Activated T-cell treated with anti-CD3 and anti-CD28 coated beads, Interleukin-2, amount 50 U/mL, for 48 hours (primary cell): ENCODE measurements at regions not wholly inside any gene's neighbourhood (a gene's known extent, or its start where the extent isn't known, plus 50 kb on each side); places are given as distances from the start of the nearest gene placed in this dataset.
"Not testable (repeated sequence)": the region's sequence is repeated elsewhere in the genome, so short reads cannot be mapped to it uniquely, and the experiment has no call there.

Experiments used
- DNase-seq, 2 experiments: peaks; one replicate each; pipeline ENCODE4 v3.0.0-alpha.2; 2020

DNA sequence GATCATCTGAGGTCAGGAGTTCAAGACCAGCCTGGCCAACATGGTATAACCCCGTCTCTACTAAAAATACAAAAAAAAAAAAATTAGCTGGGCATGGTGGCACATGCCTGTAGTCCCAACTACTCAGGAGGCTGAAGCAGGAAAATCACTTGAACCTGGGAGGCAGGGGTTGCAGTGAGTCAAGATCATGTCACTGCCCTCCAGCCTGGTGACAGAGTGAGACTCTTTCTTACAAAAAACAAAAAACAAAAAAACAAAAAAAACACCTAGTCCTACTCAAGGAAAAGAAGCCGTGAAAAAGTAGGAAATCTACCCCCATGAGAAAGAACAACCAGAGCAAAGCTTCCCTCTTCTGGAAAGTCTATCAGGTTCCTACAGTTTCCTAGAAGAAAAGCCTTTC is 244.4 kb downstream of the PHLDA1 start:
- DNase-seq, result not testable (repeated sequence)

DNA sequence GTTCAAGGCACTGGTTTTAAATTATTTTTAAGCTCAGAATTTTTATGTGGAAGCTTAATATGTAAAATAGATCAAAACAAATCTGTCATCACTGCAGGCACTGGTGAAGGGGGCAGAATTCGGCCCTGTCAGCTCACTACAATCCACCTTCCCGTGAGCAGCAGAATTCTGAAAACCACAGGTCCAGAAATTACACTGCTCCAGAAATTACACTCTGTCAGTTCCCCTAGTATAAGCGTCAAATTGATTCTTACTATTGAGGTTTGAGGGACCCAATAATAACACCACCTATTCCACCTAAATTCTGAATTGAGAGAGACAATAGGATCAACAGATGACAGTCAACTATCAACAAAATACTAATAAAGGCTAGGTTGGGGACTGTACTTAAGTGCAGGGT is 245.5 kb downstream of the PHLDA1 start:
- DNase-seq, result no peak

DNA sequence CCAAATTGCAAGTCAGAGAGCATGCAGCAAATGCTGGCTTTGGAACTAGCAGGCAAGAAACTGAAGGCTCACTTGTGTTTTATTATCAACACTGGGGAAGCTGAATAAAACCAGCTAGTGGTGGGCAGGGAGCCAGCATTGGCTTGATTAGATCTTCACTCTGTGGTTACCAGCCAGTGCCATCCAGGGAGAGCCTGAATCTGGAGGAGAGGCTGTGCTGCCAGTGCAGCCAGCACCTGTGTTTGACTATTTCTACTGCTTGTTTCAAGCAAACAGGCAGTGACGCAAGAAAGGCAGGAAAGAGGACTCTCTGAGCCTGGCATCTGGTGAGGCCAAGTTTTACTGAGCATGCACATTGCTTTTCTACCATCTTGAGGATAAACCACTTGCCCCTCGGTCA is 247.0 kb downstream of the PHLDA1 start:
- no peak for DNase-seq

DNA sequence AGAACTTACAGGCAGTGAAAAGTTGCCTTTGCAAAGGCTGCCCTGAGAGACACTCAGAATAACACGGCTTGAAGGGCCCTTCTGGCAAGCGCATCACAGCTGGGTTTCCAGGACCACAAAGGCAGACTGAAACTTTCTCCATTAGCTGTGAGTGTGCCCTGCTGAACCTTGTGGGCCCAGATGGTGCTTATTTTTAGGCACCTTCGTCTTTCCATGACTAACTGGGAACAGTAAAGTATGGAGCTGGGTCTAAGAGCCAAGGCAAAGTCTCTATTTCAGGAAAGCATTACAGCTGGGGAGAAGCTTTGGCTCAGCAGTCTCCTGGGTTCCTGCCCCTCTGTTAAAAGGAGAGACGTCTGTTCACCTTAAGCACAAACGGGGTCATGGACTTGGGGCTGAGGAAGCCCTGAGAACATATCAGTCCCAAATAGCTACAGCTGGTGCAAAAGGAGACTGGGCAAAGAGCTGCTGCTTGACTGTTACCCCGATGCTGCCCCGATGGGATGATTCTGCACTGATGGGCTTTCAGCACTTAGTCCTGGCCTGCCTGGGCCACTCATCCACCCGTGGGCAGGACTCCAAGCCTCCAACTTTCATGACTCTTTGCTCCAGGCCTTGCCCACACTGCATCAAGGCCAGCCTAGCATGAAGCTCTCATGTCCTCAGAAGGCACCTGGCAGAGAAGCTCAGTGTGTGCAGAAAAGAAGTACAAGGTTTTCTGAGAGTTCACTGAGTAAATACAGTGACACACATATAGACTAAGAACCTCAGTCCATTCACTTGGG is 248.3 kb downstream of the PHLDA1 start:
- DNase-seq, result no peak

DNA sequence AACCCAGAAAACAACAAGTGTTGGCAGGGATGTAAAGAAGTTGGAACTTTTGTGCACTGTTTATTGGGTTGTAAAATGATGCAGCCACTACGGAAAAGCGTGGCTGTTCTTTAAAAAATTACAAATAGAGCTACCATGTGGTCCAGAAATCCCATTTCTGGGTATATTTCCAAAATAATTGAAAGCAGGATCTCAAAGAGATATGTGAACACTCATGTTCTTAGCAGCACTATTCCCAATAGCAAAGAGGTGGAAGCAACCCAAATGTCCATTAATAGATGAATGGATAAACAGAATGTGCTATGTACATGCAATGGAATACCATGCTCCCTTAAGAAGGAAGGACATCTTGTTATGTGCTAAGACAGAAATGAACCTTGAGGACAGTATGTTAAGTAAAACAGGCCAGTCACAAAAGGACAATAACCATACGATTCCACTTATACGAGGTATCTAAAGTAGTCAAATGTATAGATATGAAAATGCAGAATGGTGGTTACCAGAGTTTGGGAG is 249.5 kb downstream of the PHLDA1 start:
- DNase-seq, result no peak

DNA sequence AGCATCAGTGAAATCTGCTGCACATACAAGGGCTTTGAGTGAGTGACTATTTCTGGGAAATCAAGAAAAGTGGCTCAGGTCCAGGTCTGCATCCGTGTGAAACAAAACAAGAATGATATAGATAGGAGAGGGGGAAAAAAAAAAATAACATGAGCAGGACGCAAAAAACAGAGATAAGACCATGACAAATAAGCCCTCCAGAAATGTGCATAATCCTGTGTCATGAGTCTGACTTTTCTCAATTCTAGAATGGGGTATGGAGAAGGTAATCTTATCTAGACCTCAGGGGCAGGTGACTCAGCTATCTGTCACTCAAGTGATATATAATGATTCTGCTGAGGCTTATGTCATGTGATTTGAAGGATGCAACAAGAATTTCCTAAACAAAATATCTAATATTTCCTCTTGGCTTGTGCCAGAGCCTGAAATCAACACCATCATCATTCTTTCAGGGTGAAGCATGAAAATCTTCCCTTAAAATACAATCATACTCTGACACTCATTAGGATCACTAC is 250.0 kb downstream of the PHLDA1 start:
- DNase-seq, result no peak

DNA sequence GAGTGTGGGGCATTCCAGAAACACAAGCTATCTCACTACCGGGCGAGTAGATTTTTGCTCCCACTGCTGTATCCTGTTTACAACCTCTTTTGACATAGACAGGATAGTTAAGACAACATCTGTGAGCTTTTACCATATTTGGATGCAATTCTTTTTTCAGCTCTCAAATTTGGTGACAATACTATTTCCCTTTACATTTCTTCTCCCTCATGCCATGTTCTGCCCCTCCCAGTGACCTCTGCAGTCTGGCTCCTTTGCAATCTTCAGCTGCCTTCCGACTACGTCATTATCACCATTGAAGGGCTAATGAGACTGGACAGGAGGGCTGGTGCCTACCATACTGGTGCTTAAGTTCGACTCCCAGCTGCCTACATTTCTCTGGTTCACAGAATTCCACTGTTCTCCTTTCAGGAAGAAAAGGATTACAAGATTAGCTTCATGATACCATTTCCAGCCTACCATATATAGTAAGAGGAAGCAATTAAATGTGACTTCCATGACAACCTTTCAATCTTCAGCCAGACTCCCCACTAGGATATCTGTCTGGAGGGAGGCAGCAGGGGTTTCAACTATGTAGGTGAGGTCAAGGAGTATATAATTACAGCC is 251.6 kb downstream of the PHLDA1 start:
- no peak for DNase-seq

DNA sequence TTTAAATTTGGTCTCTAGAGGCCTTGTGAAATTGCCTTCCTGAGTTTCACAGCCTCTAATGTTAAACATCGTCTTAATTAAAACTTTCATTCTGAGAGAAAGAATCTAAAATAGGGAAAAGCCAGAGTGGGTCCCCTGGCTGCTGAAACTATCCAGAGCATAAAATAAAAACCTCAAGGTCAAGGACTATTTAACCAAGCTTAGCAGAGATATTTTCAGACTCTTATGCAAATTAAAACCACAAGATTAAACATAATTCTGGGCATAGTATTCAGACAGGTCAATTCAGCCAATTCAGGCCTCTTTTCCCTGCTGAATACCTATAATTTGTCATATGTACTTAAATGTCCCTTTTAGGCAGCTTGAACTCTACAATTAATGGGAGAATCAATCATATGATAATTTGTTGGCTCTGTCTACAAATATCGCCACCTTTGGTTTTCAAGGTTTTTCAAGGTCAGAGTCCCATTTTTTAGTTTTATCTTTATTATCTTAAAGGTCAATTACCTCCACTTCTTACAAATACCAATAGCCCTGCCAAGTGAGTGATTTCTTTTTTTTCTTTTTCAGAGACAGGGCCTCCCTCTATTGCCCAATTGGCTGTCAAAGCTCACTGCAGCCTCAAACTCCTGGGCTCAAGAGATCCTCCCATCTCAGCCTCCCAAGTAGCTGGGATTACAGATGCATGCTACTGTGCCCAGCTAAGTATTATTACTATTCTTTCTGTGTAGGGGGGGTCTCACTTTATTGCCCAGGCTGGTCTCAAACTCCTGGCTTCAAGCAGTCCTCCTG is 257.1 kb downstream of the PHLDA1 start:
- DNase-seq, result no peak

DNA sequence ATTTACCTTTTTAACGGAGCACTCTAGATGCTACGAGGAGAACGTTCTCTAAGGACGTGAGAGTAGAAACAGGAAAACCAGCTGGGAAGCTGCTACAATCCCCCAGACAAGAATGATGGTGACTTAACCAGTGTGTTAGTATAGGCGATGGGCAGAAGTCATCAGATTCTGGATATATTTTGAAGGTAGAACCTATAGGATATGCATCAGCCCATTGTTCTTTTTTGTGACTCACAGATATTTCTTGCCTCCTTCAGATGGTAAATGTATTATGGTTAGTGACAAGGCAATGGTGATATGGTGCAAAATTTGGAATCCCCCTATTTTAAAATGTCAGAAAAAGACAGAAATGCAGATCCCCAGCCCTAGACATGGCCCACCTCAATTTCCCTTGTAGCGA is 258.2 kb downstream of the PHLDA1 start:
- no peak for DNase-seq

DNA sequence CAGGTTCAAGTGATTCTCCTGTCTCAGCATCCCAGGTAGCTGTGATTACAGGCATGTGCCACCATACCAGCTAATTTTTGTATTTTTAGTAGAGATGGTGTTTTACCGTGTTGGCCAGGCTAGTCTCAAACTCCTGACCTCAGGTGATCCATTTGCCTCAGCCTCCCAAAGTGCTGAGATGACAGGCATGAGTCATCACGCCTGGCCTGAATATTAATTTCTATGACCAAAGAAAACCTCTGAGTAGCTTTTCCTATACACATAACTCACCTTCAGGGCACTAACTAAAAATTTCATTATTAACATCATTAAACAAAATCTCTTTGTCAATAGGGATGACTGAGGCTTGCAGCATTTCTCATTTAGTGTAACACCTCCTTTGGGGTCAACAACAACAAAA is 259.6 kb upstream of the KRR1 start:
- no peak for DNase-seq

DNA sequence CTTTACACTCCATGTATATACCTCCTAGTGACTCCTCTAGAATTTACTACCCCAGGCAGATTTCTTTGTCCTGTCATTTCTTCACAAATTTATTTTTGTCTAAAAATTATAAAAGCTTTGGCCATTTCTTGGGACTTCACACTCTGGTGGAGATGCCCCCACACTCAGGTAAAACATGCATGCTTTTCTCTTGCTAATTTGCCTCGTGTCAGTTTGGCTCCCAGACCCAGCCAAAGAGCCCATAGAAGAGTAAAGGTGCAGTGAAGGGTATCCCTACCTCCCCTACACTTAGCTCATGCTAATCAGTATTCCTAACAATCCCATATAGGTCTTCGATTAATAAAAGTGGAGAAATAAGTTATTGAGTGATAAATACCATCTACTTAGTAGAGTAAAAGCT is 256.5 kb upstream of the KRR1 start:
- no peak for DNase-seq

DNA sequence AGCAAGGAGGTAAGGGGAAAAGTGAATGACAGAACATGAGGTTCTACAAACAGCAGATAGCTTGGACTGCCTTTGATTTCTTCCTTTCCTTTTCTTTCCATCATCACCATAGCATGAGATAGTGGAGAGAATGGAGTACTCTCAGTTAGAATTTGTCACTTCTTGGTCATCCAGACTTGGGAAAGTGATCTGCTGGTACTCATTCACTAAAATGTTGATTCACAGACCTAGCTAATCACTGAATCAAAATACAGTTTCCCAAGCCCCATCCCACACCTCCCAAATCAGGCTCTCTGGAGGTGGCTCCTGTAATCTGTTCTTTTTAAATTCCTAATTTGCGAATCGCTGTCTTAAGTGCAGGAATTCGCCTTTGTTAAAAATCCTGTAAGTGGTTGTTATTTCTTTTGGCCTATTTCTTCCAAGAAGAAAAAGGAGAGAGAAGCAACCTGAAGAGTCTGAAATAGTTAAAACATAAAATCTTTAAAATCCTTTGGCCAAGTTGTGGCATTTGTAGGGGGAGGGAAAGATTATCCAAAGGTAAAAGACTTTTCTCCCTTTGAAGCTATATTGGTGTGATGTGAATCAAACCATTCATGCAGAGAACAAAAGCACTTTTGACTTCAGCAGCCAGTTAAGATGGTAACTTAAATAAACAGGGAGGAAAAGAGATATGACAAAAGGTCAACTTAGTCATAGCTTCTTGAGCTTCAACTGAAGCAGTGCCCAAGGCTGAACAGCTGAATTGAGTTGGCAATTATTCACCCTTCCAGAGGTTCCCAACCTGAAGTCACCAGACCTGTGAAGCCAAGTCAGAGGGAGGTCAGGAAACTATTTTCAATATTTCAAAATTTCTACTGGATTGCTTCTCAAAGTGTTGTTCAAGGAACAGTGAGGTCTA is 255.1 kb upstream of the KRR1 start:
- DNase-seq, result no peak

DNA sequence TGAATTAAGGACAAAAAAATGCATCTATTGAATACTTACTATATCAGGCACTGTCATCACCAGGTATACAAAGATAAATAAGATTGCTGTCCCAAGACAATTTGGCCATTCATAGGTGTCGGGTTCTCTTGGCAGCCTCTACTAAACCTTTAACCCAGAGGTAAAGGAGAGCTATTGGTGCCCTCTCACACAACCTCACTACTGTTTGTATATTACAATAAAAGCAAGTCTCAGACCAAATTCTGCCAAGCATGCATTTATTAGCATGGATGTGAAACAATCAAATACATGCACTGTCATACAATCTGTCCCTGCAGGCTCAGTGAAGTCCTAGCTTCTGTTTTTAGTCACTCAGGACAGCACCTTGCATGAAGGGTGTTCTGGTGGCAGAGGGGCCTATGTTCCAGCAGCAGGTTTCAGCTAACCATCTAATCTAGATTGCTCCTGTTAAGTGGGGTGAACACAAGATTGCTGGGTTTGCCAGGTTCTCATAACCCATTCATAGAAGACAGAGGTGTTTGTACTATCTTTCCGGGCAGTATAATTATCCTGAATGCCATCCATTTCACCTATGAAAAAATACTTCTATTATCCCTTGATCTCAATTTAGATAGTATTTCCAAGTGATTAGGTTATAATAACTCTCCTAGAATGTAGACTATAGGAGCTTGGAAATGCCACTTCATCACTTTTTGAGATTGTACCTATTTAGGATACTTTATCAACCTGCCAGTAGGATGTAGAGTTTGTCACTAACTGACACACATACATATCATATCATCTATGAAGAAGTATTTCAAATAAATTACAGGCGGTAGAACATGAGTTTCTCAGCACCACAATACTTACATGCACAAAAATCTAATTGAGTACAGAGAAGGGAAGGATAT is 254.0 kb upstream of the KRR1 start:
- DNase-seq, result no peak

DNA sequence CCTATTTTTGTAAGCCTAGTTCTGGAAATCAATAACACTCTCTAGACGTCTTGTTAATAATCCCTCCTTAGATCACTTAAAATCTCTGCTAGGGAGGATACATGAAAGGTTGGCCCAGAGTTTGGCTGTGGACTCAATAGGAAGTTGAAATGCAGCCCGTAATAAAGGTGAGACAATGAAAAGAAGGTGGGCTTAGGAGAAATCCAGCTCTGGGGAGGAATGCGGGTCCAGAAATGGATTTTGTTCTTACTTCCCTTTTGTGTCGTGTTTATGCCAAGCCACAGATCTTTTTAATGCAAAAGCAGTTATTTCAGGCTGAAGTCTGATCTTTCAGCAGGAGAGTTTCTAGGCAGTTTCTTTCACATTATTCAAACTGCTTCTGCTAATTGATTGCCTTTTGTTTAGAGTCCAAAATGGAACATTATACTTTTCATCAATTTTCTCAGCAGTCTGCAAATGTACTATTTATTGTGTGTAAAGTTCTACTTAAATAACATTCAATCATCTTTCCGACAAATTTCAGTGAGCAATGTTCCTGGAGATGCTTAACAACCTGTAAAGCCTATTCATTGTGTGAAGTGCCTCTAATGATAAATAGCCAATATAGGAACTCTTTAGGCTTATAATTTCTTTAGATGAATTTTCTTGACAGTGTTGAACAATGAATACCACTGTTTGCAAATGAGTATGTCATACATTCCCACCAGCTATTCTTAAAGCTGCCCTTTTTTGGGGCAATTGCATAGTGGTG is 252.9 kb upstream of the KRR1 start:
- no peak for DNase-seq

DNA sequence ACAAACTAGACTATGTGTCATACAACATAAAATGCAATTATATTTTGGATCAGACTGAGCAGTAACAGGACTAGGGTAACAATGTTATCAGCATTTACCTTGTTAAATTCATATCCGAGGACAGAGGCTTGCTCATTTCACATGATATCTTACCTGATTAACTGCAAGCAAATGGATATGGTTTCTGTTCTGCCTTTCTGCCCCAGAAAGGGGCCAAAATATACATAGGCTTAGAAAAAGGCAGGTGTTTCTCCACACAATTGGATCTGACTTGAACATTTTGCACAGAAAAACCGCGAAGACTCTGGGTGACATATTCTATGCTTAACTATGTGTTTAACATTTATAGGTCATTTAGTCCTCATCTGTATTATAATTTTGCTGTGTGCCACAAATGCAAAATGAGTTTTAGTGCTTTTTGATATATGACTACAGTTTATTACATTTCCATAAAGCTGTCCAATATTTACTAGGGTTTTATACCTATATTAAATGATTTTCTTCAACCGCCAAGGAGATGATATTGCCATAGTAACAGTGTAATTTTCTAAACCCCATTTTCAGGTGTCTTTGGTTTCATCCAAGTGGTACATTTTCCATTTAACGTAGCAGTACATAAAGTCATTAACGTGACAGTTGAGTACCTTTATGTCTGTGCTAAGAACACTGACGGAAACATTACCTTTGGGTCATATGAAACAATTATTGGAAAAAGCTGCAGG is 249.3 kb upstream of the KRR1 start:
- no peak for DNase-seq

DNA sequence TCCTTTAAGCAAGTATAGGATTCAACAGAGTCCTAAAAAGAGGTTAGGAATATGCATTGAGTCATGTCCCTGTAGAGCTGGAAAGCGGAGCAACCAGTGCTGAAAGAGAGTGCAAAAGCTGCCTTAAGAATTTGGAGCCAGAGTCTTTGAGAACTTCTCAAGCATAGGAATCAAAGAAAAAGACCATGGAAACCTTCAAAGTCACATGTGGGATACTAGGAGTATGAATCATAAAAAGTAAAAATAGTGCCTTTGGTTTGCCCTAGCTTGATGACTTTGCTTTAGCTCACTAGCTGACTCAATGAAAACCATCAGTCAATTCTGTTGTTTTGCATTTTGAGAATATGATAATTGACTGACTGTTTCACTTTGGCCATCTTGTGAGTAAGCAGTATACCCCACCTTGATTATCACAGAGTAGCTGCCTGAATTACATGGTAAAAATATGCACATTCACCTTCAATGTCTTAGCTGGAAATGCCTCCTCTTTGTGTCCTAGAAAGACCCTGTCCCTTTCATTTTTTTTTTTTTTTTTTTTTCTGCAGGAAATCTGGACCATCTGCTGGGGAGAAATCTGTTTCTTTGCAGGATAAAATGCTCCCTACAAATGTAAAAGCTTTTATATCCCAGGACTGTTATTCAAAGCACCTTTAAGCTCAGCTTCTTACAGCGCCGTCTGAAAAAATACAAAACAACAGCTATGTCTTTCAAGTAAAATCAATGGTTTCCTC is 248.6 kb upstream of the KRR1 start:
- DNase-seq, result no peak

DNA sequence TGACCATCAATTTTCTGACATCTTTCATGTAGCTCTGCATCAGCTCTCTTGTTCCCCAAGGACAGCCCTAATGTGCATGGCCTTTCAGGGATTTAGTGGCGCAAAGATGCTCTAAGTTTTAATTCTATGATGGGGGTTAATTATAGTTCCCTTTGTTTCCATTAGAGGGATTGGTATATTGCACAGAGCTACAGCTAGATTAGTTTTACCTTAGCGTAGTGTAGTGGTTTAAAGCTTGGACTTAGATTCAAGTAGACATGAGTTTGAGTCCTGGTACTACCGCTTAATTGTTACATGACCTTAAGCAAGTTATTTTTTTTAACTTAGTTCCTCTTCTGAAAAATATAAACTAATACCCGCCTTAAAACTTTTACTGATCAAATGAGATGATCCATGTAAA is 247.8 kb upstream of the KRR1 start:
- DNase-seq, result no peak

DNA sequence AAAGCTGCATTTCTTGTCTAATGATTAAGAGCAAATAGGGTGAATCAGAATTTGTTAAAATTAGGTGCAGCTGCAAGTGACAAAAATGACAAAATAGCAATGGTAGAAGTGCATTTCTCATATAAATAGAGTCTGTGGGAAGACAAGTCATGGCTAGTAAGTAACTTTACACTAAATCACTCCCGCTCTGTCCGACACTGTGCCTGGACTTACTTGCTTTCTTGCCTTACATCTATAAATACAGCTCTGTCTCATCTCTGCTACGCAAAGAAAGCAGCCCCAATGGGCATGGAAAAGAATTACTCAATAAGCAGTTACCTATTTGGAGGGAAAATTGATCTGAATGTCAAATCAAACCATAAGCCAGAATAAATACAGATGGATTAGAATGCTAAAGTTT is 245.4 kb upstream of the KRR1 start:
- DNase-seq, result no peak

DNA sequence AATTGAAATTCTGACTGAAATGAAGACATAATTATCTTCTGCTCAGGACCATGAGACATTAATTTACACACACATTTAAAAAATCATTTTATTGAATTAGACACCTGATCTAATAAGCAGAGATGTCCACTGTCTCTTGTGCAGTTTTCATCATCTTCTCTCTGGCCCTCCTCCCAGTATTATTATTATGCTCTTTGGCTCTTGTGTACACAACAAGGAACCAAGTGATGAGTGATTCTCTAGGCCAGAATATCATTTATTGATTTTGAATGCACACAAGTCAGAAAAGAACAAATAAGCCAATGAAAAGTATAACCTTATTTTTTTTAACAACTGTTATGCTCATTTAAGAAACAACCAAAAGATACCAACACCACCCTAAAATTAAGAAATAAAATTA is 244.7 kb upstream of the KRR1 start:
- DNase-seq, result no peak
